B cell (primary cell): ENCODE measurements at regions not wholly inside any gene's neighbourhood (a gene's known extent, or its start where the extent isn't known, plus 50 kb on each side); places are given as distances from the start of the nearest gene placed in this dataset.

ENCODE experiments used
- ATAC-seq: fragments of 200-7000 bp; cut with Tn5 transposase; one replicate; pipeline ENCODE4 v1.10.0; 2021; ENCODE audit warnings: low read depth, mild to moderate bottlenecking, moderate number of reproducible peaks, moderate library complexity
- CTCF ChIA-PET: fragments of 350-600 bp; sonication (Branson Sonifier 250); formaldehyde crosslinking; loops from one replicate; lab custom pipeline; 2021; ENCODE audit warnings: antibody characterized with exemption, inconsistent platforms; lab: Charles Lee
- POLR2A ChIA-PET: fragments of 350-600 bp; sonication (Branson Sonifier 250); formaldehyde crosslinking; loops from one replicate; lab custom pipeline; 2021; ENCODE audit warnings: antibody characterized with exemption; lab: Charles Lee
- DNase-seq: peaks from one replicate; pipeline ENCODE4 v3.0.0; 2013
- H2AFZ ChIP-seq: 2 replicates; pipeline ENCODE4 v1.6.1; 2012; ENCODE audit warnings: mild to moderate bottlenecking, low read depth, low read length; ENCODE audit not compliant: insufficient read depth, poor library complexity, severe bottlenecking
- H3K27ac ChIP-seq, 2 donors: 1 replicate in 1 of 2; 2 replicates in 1 of 2; pipeline ENCODE4 v1.5.1; 2012 to 2013; ENCODE audit warnings: low read length in 2 of 2, mild to moderate bottlenecking in 2 of 2, moderate library complexity in 1 of 2
- H3K27me3 ChIP-seq, 4 experiments: fragments of 200-600 bp in 1 of 4; sonication (generic) in 1 of 4; replicated peaks in 1 of 4; 1 replicate in 2 of 4; 2 replicates in 2 of 4; pipeline versions ENCODE4 v1.6.1 to v1.7.0; 2013 to 2016; ENCODE audit warnings: low read length in 3 of 4, mild to moderate bottlenecking in 2 of 4, mixed read lengths in 1 of 4, moderate library complexity in 1 of 4; ENCODE audit not compliant: insufficient read depth in 4 of 4, control insufficient read depth in 3 of 4; ENCODE audit errors: control extremely low read depth in 1 of 4
- H3K36me3 ChIP-seq, 2 experiments: replicated peaks in 1 of 2; 1 replicate in 1 of 2; 2 replicates in 1 of 2; pipeline versions ENCODE4 v1.6.1 to v1.7.1; 2013; ENCODE audit warnings: low read length in 1 of 2; ENCODE audit not compliant: insufficient read depth in 2 of 2, control insufficient read depth in 1 of 2; ENCODE audit errors: control extremely low read depth in 1 of 2, extremely low read depth in 1 of 2
- H3K4me1 ChIP-seq, 2 donors: fragments of 200-600 bp in 1 of 2; sonication (generic) in 1 of 2; 1 replicate in 1 of 2; 2 replicates in 1 of 2; pipeline versions ENCODE4 v1.5.1 to v1.6.1; 2013 to 2017; ENCODE audit warnings: low read length in 2 of 2; ENCODE audit not compliant: control insufficient read depth in 2 of 2, insufficient read depth in 2 of 2
- H3K4me2 ChIP-seq: replicated peaks from 2 replicates; pipeline ENCODE3; 2012; ENCODE audit warnings: mild to moderate bottlenecking, low read depth, low read length; ENCODE audit not compliant: poor library complexity, severe bottlenecking
- H3K4me3 ChIP-seq, 5 experiments: fragments of 200-600 bp in 1 of 5; sonication (generic) in 1 of 5; 1 replicate in 3 of 5; 2 replicates in 2 of 5; pipeline versions ENCODE4 v1.5.1 to v1.7.0; 2011 to 2016; ENCODE audit warnings: low read length in 4 of 5, mild to moderate bottlenecking in 4 of 5, low read depth in 2 of 5, control low read depth in 1 of 5, moderate library complexity in 1 of 5; ENCODE audit not compliant: insufficient read depth in 1 of 5; ENCODE audit errors: control extremely low read depth in 1 of 5, extremely low read depth in 1 of 5
- H3K79me2 ChIP-seq: fragments of 200-600 bp; sonication (generic); one replicate; pipeline ENCODE4 v1.6.0; 2016; ENCODE audit warnings: low read length; ENCODE audit not compliant: control insufficient read depth, insufficient read depth
- H3K9ac ChIP-seq: fragments of 200-600 bp; sonication (generic); 2 replicates; pipeline ENCODE4 v1.6.1; 2017; ENCODE audit warnings: mild to moderate bottlenecking, low read length, moderate library complexity
- H3K9me3 ChIP-seq, 3 donors: one replicate each; pipeline versions ENCODE4 v1.6.1 to v1.7.1; 2013; ENCODE audit warnings: low read length in 2 of 3; ENCODE audit not compliant: control insufficient read depth in 2 of 3, insufficient read depth in 1 of 3; ENCODE audit errors: control extremely low read depth in 1 of 3
- H4K20me1 ChIP-seq: 2 replicates; pipeline ENCODE4 v1.6.0; 2012; ENCODE audit warnings: mild to moderate bottlenecking, low read length; ENCODE audit not compliant: insufficient read depth, control insufficient read depth, poor library complexity, severe bottlenecking
- H3K27ac Mint-ChIP-seq: one replicate; pipeline ENCODE4 v1.8.0; 2021; ENCODE audit warnings: mixed read lengths
- H3K27me3 Mint-ChIP-seq: one replicate; pipeline ENCODE4 v1.8.0; 2021; ENCODE audit warnings: mixed read lengths
- H3K4me1 Mint-ChIP-seq: one replicate; pipeline ENCODE4 v1.8.0; 2021; ENCODE audit warnings: mixed read lengths
- H3K4me3 Mint-ChIP-seq: one replicate; pipeline ENCODE4 v1.8.0; 2021; ENCODE audit warnings: mixed read lengths
- H3K9me3 Mint-ChIP-seq: one replicate; pipeline ENCODE4 v1.8.0; 2022; ENCODE audit warnings: mixed read lengths; ENCODE audit not compliant: insufficient read depth
- EZH2 ChIP-seq: IDR thresholded peaks from 2 replicates; pipeline ENCODE4 v1.6.1; 2012; ENCODE audit warnings: borderline replicate concordance, low read depth, mild to moderate bottlenecking, moderate library complexity, low read length; ENCODE audit not compliant: insufficient read depth, poor library complexity, severe bottlenecking
- WGBS: methylation state at CpG from one replicate; pipeline ENCODE4 v1.1.5; 2013; ENCODE audit warnings: missing lambda C conversion rate; ENCODE audit not compliant: insufficient coverage; 5-methylcytosine and 5-hydroxymethylcytosine counted together
- intact Hi-C: fragments of 100-400 bp; cut with micrococcal nuclease; formaldehyde crosslinking; loops from one replicate; pipeline ENCODE4 v1.10.0; 2022
- TF ChIP-seq, protein P1 (sequence below): fragments of 200-600 bp; IDR thresholded peaks from one replicate; pipeline ENCODE4 v1.8.0; 2022; ENCODE audit warnings: antibody characterized with exemption, mild to moderate bottlenecking

DNA sequence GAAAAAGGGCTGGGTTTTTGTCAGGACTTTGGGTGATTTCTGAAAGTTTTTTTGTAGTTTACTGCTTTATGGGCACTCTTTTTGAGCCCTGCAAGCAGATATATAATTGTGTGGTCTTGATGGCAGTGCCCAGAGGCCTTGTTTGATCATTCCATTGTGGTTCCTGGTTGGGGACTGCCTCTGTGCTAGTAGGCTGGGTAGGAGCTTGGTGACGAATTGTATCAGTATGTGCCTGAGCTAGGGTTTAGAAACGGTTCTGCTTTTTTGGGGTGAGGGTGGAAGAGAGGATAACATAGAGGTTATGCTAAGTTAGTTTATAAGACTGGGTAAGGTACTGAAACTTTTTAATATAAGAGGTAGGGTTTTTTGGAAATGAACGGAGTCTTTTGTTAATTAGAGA, 139.7 kb upstream of the ETV3 start:
- DNase-seq = no peak
- no peak for TF ChIP-seq EZH2
- TF ChIP-seq, protein P1, sequence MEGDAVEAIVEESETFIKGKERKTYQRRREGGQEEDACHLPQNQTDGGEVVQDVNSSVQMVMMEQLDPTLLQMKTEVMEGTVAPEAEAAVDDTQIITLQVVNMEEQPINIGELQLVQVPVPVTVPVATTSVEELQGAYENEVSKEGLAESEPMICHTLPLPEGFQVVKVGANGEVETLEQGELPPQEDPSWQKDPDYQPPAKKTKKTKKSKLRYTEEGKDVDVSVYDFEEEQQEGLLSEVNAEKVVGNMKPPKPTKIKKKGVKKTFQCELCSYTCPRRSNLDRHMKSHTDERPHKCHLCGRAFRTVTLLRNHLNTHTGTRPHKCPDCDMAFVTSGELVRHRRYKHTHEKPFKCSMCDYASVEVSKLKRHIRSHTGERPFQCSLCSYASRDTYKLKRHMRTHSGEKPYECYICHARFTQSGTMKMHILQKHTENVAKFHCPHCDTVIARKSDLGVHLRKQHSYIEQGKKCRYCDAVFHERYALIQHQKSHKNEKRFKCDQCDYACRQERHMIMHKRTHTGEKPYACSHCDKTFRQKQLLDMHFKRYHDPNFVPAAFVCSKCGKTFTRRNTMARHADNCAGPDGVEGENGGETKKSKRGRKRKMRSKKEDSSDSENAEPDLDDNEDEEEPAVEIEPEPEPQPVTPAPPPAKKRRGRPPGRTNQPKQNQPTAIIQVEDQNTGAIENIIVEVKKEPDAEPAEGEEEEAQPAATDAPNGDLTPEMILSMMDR = no peak
- intact Hi-C loops = no loop called here
- Histone ChIP-seq H3K79me2 (no peaks in the 10 kb centered on the region), H3K4me2 (no peak overlapping the region), H3K36me3 (no peaks in the 10 kb centered on the region), H3K9ac (no peak overlapping the region), H3K9me3 (peaks cover 0 to 13% (median 0%) of the 10 kb centered on the region in 3 donors), H3K4me3 (no peak overlapping the region), H4K20me1 (no peaks in the 10 kb centered on the region), H3K27me3 (peaks cover 0 to 40% (median 23%) of the 10 kb centered on the region in 4 experiments), H2AFZ (no peak overlapping the region), H3K4me1 (peaks cover 8 to 14% of the 10 kb centered on the region in 2 donors), H3K27ac (no peak overlapping the region)
- Mint-ChIP-seq H3K9me3 (no peaks in the 10 kb centered on the region), H3K27me3 (peaks cover 29% of the 10 kb centered on the region), H3K4me1 (no peaks in the 10 kb centered on the region), H3K27ac (no peak overlapping the region), H3K4me3 (no peak overlapping the region)
- POLR2A ChIA-PET = no interaction called here
- 82% methylated on average over 3 of the region's 3 CpGs for WGBS
- no peak for ATAC-seq
- CTCF ChIA-PET = no interaction called here

DNA sequence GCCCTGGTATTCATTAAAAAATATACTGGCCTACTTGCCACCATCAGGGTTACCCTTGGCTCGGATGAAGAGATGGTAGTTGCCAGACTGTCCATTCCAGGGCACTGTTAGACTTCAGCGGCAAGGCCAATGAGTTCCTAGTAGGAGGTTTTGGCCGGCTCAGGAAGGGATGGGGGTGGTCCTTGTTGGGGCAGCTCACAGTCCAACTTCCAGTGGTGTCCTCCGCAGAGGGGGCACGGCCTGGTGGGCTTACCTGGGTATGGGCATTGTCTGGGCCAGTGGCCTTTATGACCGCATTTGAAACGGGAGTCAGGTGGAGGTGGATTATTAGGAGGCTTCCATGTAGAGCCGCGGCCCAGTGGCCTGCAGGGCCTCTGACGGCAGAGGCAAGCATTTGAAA, 139.1 kb upstream of the ETV3 start:
- Mint-ChIP-seq H3K4me3 (no peak overlapping the region), H3K27me3 (peaks cover 23% of the 10 kb centered on the region), H3K4me1 (no peaks in the 10 kb centered on the region), H3K27ac (no peak overlapping the region), H3K9me3 (no peaks in the 10 kb centered on the region)
- H3K27ac ChIP-seq = no peak overlapping the region
- no peaks in the 10 kb centered on the region for H4K20me1 ChIP-seq
- 96% methylated on average over 8 of the region's 10 CpGs for WGBS
- no peak overlapping the region for H3K9ac ChIP-seq
- H3K27me3 ChIP-seq = peaks cover 0 to 40% (median 20%) of the 10 kb centered on the region in 4 experiments
- intact Hi-C loops = no loop called here
- ChIA-PET CTCF (no interaction called here), POLR2A (no interaction called here)
- H2AFZ ChIP-seq = no peak overlapping the region
- no peak overlapping the region for H3K4me2 ChIP-seq
- DNase-seq (no peak), ATAC-seq (no peak)
- peaks cover 13 to 20% of the 10 kb centered on the region in 2 donors for H3K4me1 ChIP-seq
- H3K36me3 ChIP-seq = no peaks in the 10 kb centered on the region
- no peak for TF ChIP-seq EZH2
- TF ChIP-seq, protein P1 = no peak
- H3K9me3 ChIP-seq = peaks cover 0 to 13% (median 0%) of the 10 kb centered on the region in 3 donors
- no peaks in the 10 kb centered on the region for H3K79me2 ChIP-seq
- no peak overlapping the region for H3K4me3 ChIP-seq
